NCI-H1417 treated with DMSO at 0.1 percent for 48 hours (cell line): ENCODE measurements at regions not wholly inside any gene's neighbourhood (a gene's known extent, or its start where the extent isn't known, plus 50 kb on each side); places are given as distances from the start of the nearest gene placed in this dataset.
"Not testable (repeated sequence)": the region's sequence is repeated elsewhere in the genome, so short reads cannot be mapped to it uniquely, and the experiment has no call there.

Experiments used
- DNase-seq: peaks from one replicate; lab custom pipeline; 2025; lab: John Stamatoyannopoulos, UW

- DNase-seq: no peak
These were observed 100.7 kb upstream of the TRPC7 start for GRCh38 chr5:136466041-136466415.

- no peak for DNase-seq
These were observed 93.1 kb upstream of the TRPC7 start for GRCh38 chr5:136458481-136458880.

- no peak for DNase-seq
These were observed 92.2 kb upstream of the TRPC7 start for GRCh38 chr5:136457390-136458013.

GRCh38 chr5:136455409-136455808, 90.1 kb upstream of the TRPC7 start:
- no peak for DNase-seq

GRCh38 chr5:136453986-136454758, 88.8 kb upstream of the TRPC7 start:
- DNase-seq: no peak

- DNase-seq: no peak
These were observed 87.9 kb upstream of the TRPC7 start for GRCh38 chr5:136453199-136453598.

GRCh38 chr5:136447576-136447975, 82.2 kb upstream of the TRPC7 start:
- not testable (repeated sequence) for DNase-seq

- no peak for DNase-seq
These were observed 81.2 kb upstream of the TRPC7 start for GRCh38 chr5:136446565-136446964.

- DNase-seq: not testable (repeated sequence)
These were observed 78.8 kb upstream of the TRPC7 start for GRCh38 chr5:136444099-136444498.

GRCh38 chr5:136439367-136439766, 74.0 kb upstream of the TRPC7 start:
- no peak for DNase-seq

GRCh38 chr5:136435946-136436543, 70.7 kb upstream of the TRPC7 start:
- no peak for DNase-seq

GRCh38 chr5:136434795-136435194, 69.5 kb upstream of the TRPC7 start:
- DNase-seq: no peak

- DNase-seq: no peak
These were observed 67.4 kb upstream of the TRPC7 start for GRCh38 chr5:136432705-136433104.

GRCh38 chr5:136430081-136430480, 64.7 kb upstream of the TRPC7 start:
- DNase-seq: no peak

- DNase-seq: no peak
These were observed 62.1 kb upstream of the TRPC7 start for GRCh38 chr5:136427426-136427825.

GRCh38 chr5:136425921-136426320, 60.6 kb upstream of the TRPC7 start:
- DNase-seq: no peak

GRCh38 chr5:136424835-136425584, 59.7 kb upstream of the TRPC7 start:
- no peak for DNase-seq

- DNase-seq: no peak
These were observed 58.7 kb upstream of the TRPC7 start for GRCh38 chr5:136423944-136424606.

GRCh38 chr5:136420168-136420898, 55.0 kb upstream of the TRPC7 start:
- DNase-seq: peak; percentile 37

GRCh38 chr5:136418301-136418700, 53.0 kb upstream of the TRPC7 start:
- DNase-seq: no peak
